Neuronal stem cell (in vitro differentiated cells): ENCODE measurements at regions not wholly inside any gene's neighbourhood (a gene's known extent, or its start where the extent isn't known, plus 50 kb on each side); places are given as distances from the start of the nearest gene placed in this dataset.

ENCODE experiments used
- DNase-seq: peaks from one replicate; pipeline ENCODE4 v3.0.0-alpha.2; 2013; ENCODE audit warnings: low spot score
- H2AFZ ChIP-seq: one replicate; pipeline ENCODE4 v1.6.1; 2013; ENCODE audit warnings: mild to moderate bottlenecking, low read length, inconsistent platforms
- H2AK5ac ChIP-seq: 2 replicates; pipeline ENCODE4 v1.6.1; 2013; ENCODE audit warnings: low read depth, mild to moderate bottlenecking, inconsistent platforms, low read length, moderate library complexity, mixed read lengths
- H2BK120ac ChIP-seq: 2 replicates; pipeline ENCODE4 v1.6.1; 2013; ENCODE audit warnings: low read depth, mild to moderate bottlenecking, inconsistent platforms, low read length, moderate library complexity, mixed read lengths
- H2BK12ac ChIP-seq: one replicate; pipeline ENCODE4 v1.6.1; 2013; ENCODE audit warnings: low read length, inconsistent platforms
- H2BK15ac ChIP-seq: 2 replicates; pipeline ENCODE4 v1.6.1; 2013; ENCODE audit warnings: mild to moderate bottlenecking, low read length, inconsistent platforms, mixed read lengths
- H2BK5ac ChIP-seq: one replicate; pipeline ENCODE4 v1.6.1; 2013; ENCODE audit warnings: inconsistent platforms, mild to moderate bottlenecking, low read length, moderate library complexity
- H3K14ac ChIP-seq: one replicate; pipeline ENCODE4 v1.6.1; 2013; ENCODE audit warnings: low read length, inconsistent platforms
- H3K18ac ChIP-seq: 2 replicates; pipeline ENCODE4 v1.6.1; 2013; ENCODE audit warnings: low read length, inconsistent platforms
- H3K23ac ChIP-seq: 2 replicates; pipeline ENCODE4 v1.6.1; 2013; ENCODE audit warnings: low read depth, mild to moderate bottlenecking, mixed read lengths, low read length, inconsistent platforms; ENCODE audit not compliant: poor library complexity
- H3K27ac ChIP-seq: replicated peaks from 3 replicates; pipeline ENCODE4 v1.5.1; 2013; ENCODE audit warnings: low read length, inconsistent platforms
- H3K27me3 ChIP-seq, 3 experiments: 2 replicates each; pipeline ENCODE4 v1.6.1; 2013; ENCODE audit warnings: low read length in 3 of 3, mild to moderate bottlenecking in 2 of 3, inconsistent platforms in 1 of 3, low read depth in 1 of 3, mixed read lengths in 1 of 3, moderate library complexity in 1 of 3; ENCODE audit not compliant: control insufficient read depth in 3 of 3, insufficient read depth in 3 of 3
- H3K36me3 ChIP-seq, 2 donors: replicated peaks in 1 of 2; 2 replicates each; pipeline ENCODE4 v1.6.1; 2013; ENCODE audit warnings: low read length in 2 of 2; ENCODE audit not compliant: control insufficient read depth in 2 of 2, insufficient read depth in 2 of 2
- H3K4ac ChIP-seq: 2 replicates; pipeline ENCODE4 v1.6.1; 2013; ENCODE audit warnings: inconsistent platforms, mild to moderate bottlenecking, low read length, moderate library complexity
- H3K4me1 ChIP-seq, 2 donors: 1 replicate in 1 of 2; 2 replicates in 1 of 2; pipeline ENCODE4 v1.6.1; 2013; ENCODE audit warnings: low read length in 2 of 2, low read depth in 1 of 2; ENCODE audit not compliant: control insufficient read depth in 2 of 2, insufficient read depth in 1 of 2
- H3K4me2 ChIP-seq: one replicate; pipeline ENCODE4 v1.6.1; 2013; ENCODE audit warnings: mild to moderate bottlenecking, low read length, inconsistent platforms; ENCODE audit not compliant: insufficient read depth, poor library complexity, severe bottlenecking
- H3K4me3 ChIP-seq, 2 donors: 2 replicates each; pipeline ENCODE4 v1.5.1; 2013; ENCODE audit warnings: low read length in 2 of 2, mild to moderate bottlenecking in 2 of 2, inconsistent platforms in 1 of 2, moderate library complexity in 1 of 2
- H3K79me1 ChIP-seq: one replicate; pipeline ENCODE4 v1.6.1; 2013; ENCODE audit warnings: low read depth, mild to moderate bottlenecking, inconsistent platforms, low read length, moderate library complexity
- H3K9ac ChIP-seq: one replicate; pipeline ENCODE4 v1.6.1; 2013; ENCODE audit warnings: mild to moderate bottlenecking, low read depth, low read length, inconsistent platforms; ENCODE audit not compliant: poor library complexity
- H3K9me3 ChIP-seq, 2 donors: replicated peaks in 1 of 2; 2 replicates each; pipeline versions ENCODE3 to v1.6.1; 2013; ENCODE audit warnings: low read length in 2 of 2, mild to moderate bottlenecking in 2 of 2, inconsistent platforms in 1 of 2, low read depth in 1 of 2, mixed read lengths in 1 of 2, moderate library complexity in 1 of 2; ENCODE audit not compliant: control insufficient read depth in 2 of 2, insufficient read depth in 1 of 2
- H4K8ac ChIP-seq: one replicate; pipeline ENCODE4 v1.6.1; 2013; ENCODE audit warnings: low read depth, mild to moderate bottlenecking, inconsistent platforms, low read length, moderate library complexity
- H4K91ac ChIP-seq: one replicate; pipeline ENCODE4 v1.6.1; 2013; ENCODE audit warnings: low read length, low read depth, mild to moderate bottlenecking, inconsistent platforms; ENCODE audit not compliant: poor library complexity
- WGBS, 2 donors: extraction: QIAGEN DNeasy Blood & Tissue Kit; methylation state at CpG; one replicate each; pipeline ENCODE4 v1.1.7; 2013; ENCODE audit warnings: missing lambda C conversion rate in 2 of 2, mixed read lengths in 1 of 2; ENCODE audit not compliant: insufficient read length in 2 of 2, insufficient replicate concordance in 1 of 2; ENCODE audit errors: extremely low coverage in 2 of 2; 5-methylcytosine and 5-hydroxymethylcytosine counted together

GRCh38 chr10:121302541-121303180 is 295.6 kb downstream of the FGFR2 start:
- Histone ChIP-seq H3K4ac (no peak overlapping the region), H2BK12ac (no peak overlapping the region)
- no CpG with 5 or more reads among the region's 7 CpGs for WGBS, 2 donors

DNA sequence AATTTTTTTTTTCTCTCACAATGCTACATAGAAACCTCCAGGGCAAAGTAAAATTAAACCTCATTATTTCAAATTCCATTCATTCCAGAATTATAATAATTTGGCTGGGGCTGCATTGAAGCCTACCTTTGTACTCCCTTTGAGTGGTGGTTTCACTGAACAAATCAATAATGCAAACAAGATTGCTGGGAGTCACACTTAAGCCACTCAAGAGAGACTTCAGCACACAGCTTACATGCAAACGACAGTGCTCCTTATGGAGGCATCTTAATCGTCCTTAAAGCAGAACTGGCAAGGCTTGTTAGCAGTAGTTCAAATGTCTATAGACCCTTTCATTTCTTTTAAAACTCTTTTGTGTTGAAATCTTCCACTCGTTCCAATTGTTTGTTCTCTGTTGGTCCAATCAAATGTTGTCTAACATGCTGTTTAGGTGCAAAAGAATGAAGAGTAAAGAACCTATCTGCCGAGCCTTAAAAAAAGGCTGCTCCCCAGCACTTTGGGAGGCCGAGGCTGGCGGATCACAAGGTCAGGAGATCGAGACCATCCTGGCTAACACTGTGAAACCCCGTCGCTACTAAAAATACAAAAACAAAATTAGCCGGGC is 294.9 kb downstream of the FGFR2 start:
- no peak overlapping the region for H2BK5ac ChIP-seq
- H4K91ac ChIP-seq, result no peak overlapping the region
- H3K4me3 ChIP-seq, result no peak overlapping the region
- no peak overlapping the region for H2BK12ac ChIP-seq
- H3K18ac ChIP-seq, result no peak overlapping the region
- H2AFZ ChIP-seq, result no peak overlapping the region
- peaks cover 0 to 2% of the 10 kb centered on the region in 2 donors for H3K9me3 ChIP-seq
- no peak overlapping the region for H3K4me2 ChIP-seq
- no peak overlapping the region for H2BK120ac ChIP-seq
- H3K4me1 ChIP-seq, result peaks cover 0 to 2% of the 10 kb centered on the region in 2 donors
- H3K27ac ChIP-seq, result no peak overlapping the region
- no CpG with 5 or more reads among the region's 10 CpGs for WGBS, 2 donors
- H3K36me3 ChIP-seq, result no peaks in the 10 kb centered on the region
- H3K9ac ChIP-seq, result no peak overlapping the region
- no peak for DNase-seq
- H3K4ac ChIP-seq, result no peak overlapping the region
- no peaks in the 10 kb centered on the region for H3K79me1 ChIP-seq
- H3K27me3 ChIP-seq, result peaks cover 0 to 3% (median 0%) of the 10 kb centered on the region in 3 experiments
- no peak overlapping the region for H3K14ac ChIP-seq
- H2AK5ac ChIP-seq, result no peak overlapping the region
- no peak overlapping the region for H4K8ac ChIP-seq
- no peak overlapping the region for H2BK15ac ChIP-seq
- no peak overlapping the region for H3K23ac ChIP-seq

More at GRCh38 chr10:121302541-121303180, 295.6 kb downstream of the FGFR2 start:
- Histone ChIP-seq H3K27me3 (peaks cover 0 to 3% (median 0%) of the 10 kb centered on the region in 3 experiments), H2BK15ac (no peak overlapping the region), H2AK5ac (no peak overlapping the region), H3K4me1 (peaks cover 0 to 2% of the 10 kb centered on the region in 2 donors), H3K14ac (no peak overlapping the region), H2AFZ (no peak overlapping the region), H4K8ac (no peak overlapping the region), H4K91ac (no peak overlapping the region), H2BK120ac (no peak overlapping the region), H2BK5ac (no peak overlapping the region), H3K4me2 (no peak overlapping the region), H3K9me3 (no peaks in the 10 kb centered on the region), H3K4me3 (no peak overlapping the region), H3K27ac (no peak overlapping the region), H3K79me1 (no peaks in the 10 kb centered on the region), H3K36me3 (no peaks in the 10 kb centered on the region), H3K23ac (no peak overlapping the region), H3K9ac (no peak overlapping the region), H3K18ac (no peak overlapping the region)
- no peak for DNase-seq

DNA sequence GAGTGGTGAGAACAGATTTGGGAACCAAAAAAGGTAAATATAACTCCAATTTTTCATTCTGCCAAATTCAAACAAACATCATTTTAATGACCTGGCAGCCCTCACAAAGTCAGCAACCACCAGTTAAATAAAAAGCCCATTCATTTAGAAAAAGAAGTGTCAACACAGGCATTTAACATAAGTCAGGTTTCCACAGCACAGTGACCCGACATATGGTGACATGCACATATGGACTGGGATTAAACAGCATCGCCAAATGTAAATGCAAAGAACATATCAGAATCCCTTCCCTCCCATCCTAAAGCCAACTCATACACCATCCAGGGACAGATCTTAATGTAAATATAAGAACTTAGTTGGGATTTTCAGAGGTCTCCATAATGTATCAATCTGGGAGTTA is 293.2 kb downstream of the FGFR2 start:
- no CpG with 5 or more reads among the region's 2 CpGs for WGBS, 2 donors
- Histone ChIP-seq H3K27me3 (no peaks in the 10 kb centered on the region), H3K4me2 (no peak overlapping the region), H2BK12ac (no peak overlapping the region), H4K91ac (no peak overlapping the region), H2AFZ (no peak overlapping the region), H3K9me3 (peaks cover 0 to 2% of the 10 kb centered on the region in 2 donors), H3K4me3 (no peak overlapping the region), H2BK120ac (no peak overlapping the region), H3K18ac (no peak overlapping the region), H4K8ac (no peak overlapping the region), H3K4ac (no peak overlapping the region), H2BK15ac (no peak overlapping the region), H3K9ac (no peak overlapping the region), H3K79me1 (no peaks in the 10 kb centered on the region), H2BK5ac (no peak overlapping the region), H3K14ac (no peak overlapping the region), H2AK5ac (no peak overlapping the region), H3K4me1 (peaks cover 0 to 3% of the 10 kb centered on the region in 2 donors), H3K27ac (no peak overlapping the region), H3K36me3 (no peaks in the 10 kb centered on the region), H3K23ac (no peak overlapping the region)
- no peak for DNase-seq

DNA sequence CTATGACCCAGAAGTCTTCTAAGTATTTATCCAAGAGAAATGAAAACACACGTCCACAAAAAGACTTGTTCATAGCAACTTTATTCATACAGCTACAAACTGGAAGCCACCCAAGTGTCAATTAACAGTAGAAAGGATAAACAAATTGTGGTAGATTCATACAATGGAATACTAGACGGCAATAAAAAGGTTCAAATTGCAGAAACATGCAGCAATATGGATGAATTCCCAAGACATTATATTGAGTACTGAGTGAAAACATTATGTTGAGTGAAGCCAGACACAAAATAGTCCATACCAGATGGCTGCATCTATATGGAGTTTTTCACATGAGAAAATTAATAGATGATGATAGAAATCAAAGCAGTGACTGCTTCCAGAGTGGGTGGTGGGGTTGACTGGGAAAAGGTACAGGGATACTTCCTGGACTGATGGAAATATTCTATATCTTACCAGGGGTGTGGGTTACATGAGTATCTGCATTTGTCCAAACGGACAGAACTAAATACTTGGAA is 292.0 kb downstream of the FGFR2 start:
- no peak overlapping the region for H4K91ac ChIP-seq
- no peak overlapping the region for H2BK12ac ChIP-seq
- no peak overlapping the region for H2AK5ac ChIP-seq
- H2AFZ ChIP-seq, result no peak overlapping the region
- no peak overlapping the region for H3K9ac ChIP-seq
- H3K4me3 ChIP-seq, result no peak overlapping the region
- no peak overlapping the region for H3K4ac ChIP-seq
- H3K4me1 ChIP-seq, result peaks cover 2 to 6% of the 10 kb centered on the region in 2 donors
- H3K27ac ChIP-seq, result no peak overlapping the region
- no peak overlapping the region for H2BK5ac ChIP-seq
- no peak for DNase-seq
- no peaks in the 10 kb centered on the region for H3K79me1 ChIP-seq
- no peaks in the 10 kb centered on the region for H3K27me3 ChIP-seq
- no peak overlapping the region for H3K18ac ChIP-seq
- WGBS, 2 donors, result no CpG with 5 or more reads among the region's 3 CpGs
- H3K23ac ChIP-seq, result no peak overlapping the region
- H3K4me2 ChIP-seq, result no peak overlapping the region
- H3K14ac ChIP-seq, result no peak overlapping the region
- no peaks in the 10 kb centered on the region for H3K36me3 ChIP-seq
- H3K9me3 ChIP-seq, result peaks cover 0 to 2% of the 10 kb centered on the region in 2 donors
- H4K8ac ChIP-seq, result no peak overlapping the region
- H2BK15ac ChIP-seq, result no peak overlapping the region
- H2BK120ac ChIP-seq, result no peak overlapping the region
